ENCODE measurements at regions not wholly inside any gene's neighbourhood (a gene's known extent, or its start where the extent isn't known, plus 50 kb on each side); places are given as distances from the start of the nearest gene placed in this dataset.

- intact Hi-C loops (cut with micrococcal nuclease) = no loop called here
These were observed 98.9 kb upstream of the IL6 start for GRCh38 chr7:22628112-22628511.

GRCh38 chr7:22627136-22627535 is 99.9 kb upstream of the IL6 start:
- intact Hi-C loops (cut with micrococcal nuclease) = no loop called here

GRCh38 chr7:22625251-22625650 is 101.7 kb upstream of the IL6 start:
- intact Hi-C loops (cut with micrococcal nuclease) = no loop called here

GRCh38 chr7:22624781-22625180 is 102.2 kb upstream of the IL6 start:
- intact Hi-C loops (cut with micrococcal nuclease) = no loop called here

GRCh38 chr7:22622116-22622785 is 104.7 kb upstream of the IL6 start:
- intact Hi-C loops (cut with micrococcal nuclease) = no loop called here

- intact Hi-C loops (cut with micrococcal nuclease) = no loop called here
These were observed 108.5 kb upstream of the IL6 start for GRCh38 chr7:22618528-22618927.

GRCh38 chr7:22617166-22617565 is 109.8 kb upstream of the IL6 start:
- intact Hi-C loops (cut with micrococcal nuclease) = no loop called here

- intact Hi-C loops (cut with micrococcal nuclease) = no loop called here
These were observed 113.5 kb upstream of the IL6 start for GRCh38 chr7:22613496-22613895.

- intact Hi-C loops (cut with micrococcal nuclease) = no loop called here
These were observed 112.8 kb upstream of the STEAP1B start for GRCh38 chr7:22612776-22613175.

GRCh38 chr7:22611758-22612079 is 111.7 kb upstream of the STEAP1B start:
- intact Hi-C loops (cut with micrococcal nuclease) = no loop called here

- intact Hi-C loops (cut with micrococcal nuclease) = no loop called here
These were observed 111.2 kb upstream of the STEAP1B start for GRCh38 chr7:22610951-22611757.

- intact Hi-C loops (cut with micrococcal nuclease) = no loop called here
These were observed 110.3 kb upstream of the STEAP1B start for GRCh38 chr7:22610263-22610662.

- intact Hi-C loops (cut with micrococcal nuclease) = no loop called here
These were observed 107.2 kb upstream of the STEAP1B start for GRCh38 chr7:22607180-22607579.

- intact Hi-C loops (cut with micrococcal nuclease) = no loop called here
These were observed 104.3 kb upstream of the STEAP1B start for GRCh38 chr7:22604246-22604645.

GRCh38 chr7:22601812-22602565 is 102.0 kb upstream of the STEAP1B start:
- intact Hi-C loops (cut with micrococcal nuclease) = no loop called here

- intact Hi-C loops (cut with micrococcal nuclease) = no loop called here
These were observed 101.4 kb upstream of the STEAP1B start for GRCh38 chr7:22601408-22601807.

- intact Hi-C loops (cut with micrococcal nuclease) = no loop called here
These were observed 101.0 kb upstream of the STEAP1B start for GRCh38 chr7:22601003-22601402.

GRCh38 chr7:22598318-22598920 is 98.4 kb upstream of the STEAP1B start:
- intact Hi-C loops (cut with micrococcal nuclease) = no loop called here

- intact Hi-C loops (cut with micrococcal nuclease) = no loop called here
These were observed 97.9 kb upstream of the STEAP1B start for GRCh38 chr7:22597844-22598243.

- intact Hi-C loops (cut with micrococcal nuclease) = no loop called here
These were observed 96.9 kb upstream of the STEAP1B start for GRCh38 chr7:22596763-22597400.

- intact Hi-C loops (cut with micrococcal nuclease) = no loop called here
These were observed 94.0 kb upstream of the STEAP1B start for GRCh38 chr7:22594020-22594419.

Measured in T-helper 1 cell treated with Interleukin-12 subunit alpha and Interleukin-12 subunit beta and Interleukin-4 antibody, amounts not matched to agents 30 ng/mL and 1 ng/mL, for 36 hours (primary cell).